CD4-positive, alpha-beta T cell (primary cell): ENCODE measurements at regions not wholly inside any gene's neighbourhood (a gene's known extent, or its start where the extent isn't known, plus 50 kb on each side); places are given as distances from the start of the nearest gene placed in this dataset.

Experiments used
- ATAC-seq: fragments of 200-7000 bp; cut with Tn5 transposase; one replicate; pipeline ENCODE4 v1.10.0; 2022; ENCODE audit warnings: mild to moderate bottlenecking; ENCODE audit not compliant: poor library complexity
- CTCF ChIA-PET: fragments of 350-600 bp; sonication (Branson Sonifier 250); formaldehyde crosslinking; loops from one replicate; lab custom pipeline; 2021; ENCODE audit warnings: antibody characterized with exemption, inconsistent platforms; lab: Charles Lee
- POLR2A ChIA-PET: fragments of 350-600 bp; sonication (Branson Sonifier 250); formaldehyde crosslinking; loops from one replicate; lab custom pipeline; 2021; ENCODE audit warnings: antibody characterized with exemption, inconsistent platforms; lab: Charles Lee
- DNase-seq, 14 experiments: peaks; one replicate each; pipeline ENCODE4 v3.0.0-alpha.2; 2013 to 2020; ENCODE audit warnings: mixed read lengths in 2 of 14
- H3K27ac ChIP-seq, 2 donors: one replicate each; pipeline versions ENCODE4 v1.5.1 to v1.7.0; 2013; ENCODE audit warnings: low read length in 2 of 2, low read depth in 1 of 2, mild to moderate bottlenecking in 1 of 2
- H3K27me3 ChIP-seq, 2 experiments: 1 replicate in 1 of 2; 2 replicates in 1 of 2; pipeline versions ENCODE4 v1.6.1 to v1.7.0; 2013; ENCODE audit warnings: low read length in 2 of 2, control low read depth in 1 of 2, mild to moderate bottlenecking in 1 of 2, moderate library complexity in 1 of 2; ENCODE audit not compliant: insufficient read depth in 2 of 2, control insufficient read depth in 1 of 2
- H3K36me3 ChIP-seq: one replicate; pipeline ENCODE4 v1.6.1; 2013; ENCODE audit warnings: low read length, control low read depth; ENCODE audit not compliant: insufficient read depth
- H3K4me1 ChIP-seq: one replicate; pipeline ENCODE4 v1.6.1; 2013; ENCODE audit warnings: low read length, control low read depth; ENCODE audit not compliant: insufficient read depth
- H3K4me3 ChIP-seq: one replicate; pipeline ENCODE4 v1.5.1; 2013; ENCODE audit warnings: mild to moderate bottlenecking, low read length, moderate library complexity
- H3K9me3 ChIP-seq, 2 experiments: 1 replicate in 1 of 2; 2 replicates in 1 of 2; pipeline versions ENCODE4 v1.6.1 to v1.7.0; 2013; ENCODE audit warnings: low read length in 2 of 2, mild to moderate bottlenecking in 2 of 2, control low read depth in 1 of 2, moderate library complexity in 1 of 2; ENCODE audit not compliant: control insufficient read depth in 1 of 2, insufficient read depth in 1 of 2
- H3K27ac Mint-ChIP-seq: one replicate; pipeline ENCODE4 v1.8.0; 2020; ENCODE audit warnings: mixed read lengths
- H3K27me3 Mint-ChIP-seq: one replicate; pipeline ENCODE4 v1.8.0; 2021; ENCODE audit warnings: mixed read lengths
- H3K36me3 Mint-ChIP-seq: one replicate; pipeline ENCODE4 v1.8.0; 2021; ENCODE audit warnings: low read depth, mixed read lengths
- H3K4me1 Mint-ChIP-seq: one replicate; pipeline ENCODE4 v1.8.0; 2021; ENCODE audit warnings: low read depth, mixed read lengths
- H3K4me3 Mint-ChIP-seq: one replicate; pipeline ENCODE4 v1.8.0; 2020; ENCODE audit warnings: mild to moderate bottlenecking, mixed read lengths
- H3K9me3 Mint-ChIP-seq: one replicate; pipeline ENCODE4 v1.8.0; 2020; ENCODE audit warnings: mixed read lengths
- intact Hi-C, 2 experiments: fragments of 100-400 bp; cut with DNase I in 1 of 2; cut with micrococcal nuclease in 1 of 2; formaldehyde crosslinking; loops; one replicate each; pipeline versions ENCODE4 v1.15.1 to v1.9.0; 2023 to 2025; cut with DNase I, micrococcal nuclease
- TF ChIP-seq, protein P1 (sequence below): fragments of 200-600 bp; IDR thresholded peaks from one replicate; pipeline ENCODE4 v1.8.0; 2022; ENCODE audit warnings: antibody characterized with exemption, mild to moderate bottlenecking

DNA sequence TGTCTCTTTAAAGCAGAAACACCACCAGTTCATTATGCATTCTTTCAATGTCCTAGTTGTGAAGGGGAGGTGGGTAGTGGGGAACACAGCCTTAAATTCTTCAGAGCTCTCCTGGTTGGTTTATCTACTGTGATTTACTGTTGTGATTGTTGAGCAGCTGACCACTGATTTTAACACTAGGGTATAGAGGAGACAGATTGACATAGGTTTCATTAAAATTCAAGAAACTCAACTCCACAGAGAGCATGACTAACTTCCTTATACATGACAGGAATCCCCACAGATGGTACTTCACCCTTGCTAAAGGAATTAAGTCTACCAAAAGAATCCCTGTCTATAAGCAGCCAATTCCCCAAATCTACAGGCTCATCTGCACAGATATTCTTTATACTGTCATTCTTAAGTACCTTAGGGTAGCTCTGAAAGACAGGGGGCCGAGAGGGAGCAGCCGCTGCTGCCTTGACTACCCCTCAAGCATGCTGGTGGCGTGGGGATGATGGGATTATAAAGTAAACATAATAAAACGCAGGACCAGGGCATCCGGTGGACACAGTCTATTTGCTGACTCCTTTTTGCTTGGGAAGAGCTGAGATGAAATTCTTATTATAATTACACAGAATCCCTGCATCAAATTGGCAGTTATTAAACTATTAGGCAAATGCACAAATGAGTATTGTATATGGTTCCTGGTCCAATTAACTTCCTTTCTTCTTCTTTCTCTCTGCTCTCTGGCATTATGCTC is 1377.6 kb upstream of the PIK3C3 start:
- intact Hi-C loops: no loop called here
- CTCF ChIA-PET: no interaction called here
- no peak for ATAC-seq

DNA sequence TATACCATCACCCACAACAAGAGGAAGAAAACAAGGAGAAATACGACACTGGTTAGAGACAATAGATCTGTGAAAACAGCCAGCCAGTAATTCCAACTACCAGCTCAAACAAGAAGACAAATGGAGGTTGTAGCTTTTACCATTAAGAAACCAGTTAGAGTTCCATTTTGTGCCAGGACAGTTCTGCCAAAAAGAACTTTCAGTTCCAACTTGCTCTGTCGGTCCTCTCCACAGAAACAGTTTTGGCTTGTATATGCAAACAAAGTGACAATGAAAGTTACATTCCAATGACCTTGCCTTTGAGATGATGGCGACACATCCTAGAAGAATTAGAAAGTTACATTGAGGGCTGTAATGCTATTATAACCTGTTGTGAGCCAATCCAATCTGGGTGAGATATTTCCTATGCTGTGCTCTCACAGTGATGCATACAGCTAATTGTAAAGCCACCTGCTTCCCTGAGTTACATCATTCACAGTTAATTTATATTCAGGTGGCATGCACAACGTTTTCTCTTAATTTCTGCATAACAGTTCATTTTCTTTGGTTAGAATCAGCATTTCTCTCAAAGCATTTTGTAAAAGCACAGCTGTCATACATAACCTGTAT is 1378.4 kb upstream of the PIK3C3 start:
- intact Hi-C loops: no loop called here

More for the DNA sequence above, 1377.6 kb upstream of the PIK3C3 start:
- DNase-seq: no peak
- TF ChIP-seq, protein P1, sequence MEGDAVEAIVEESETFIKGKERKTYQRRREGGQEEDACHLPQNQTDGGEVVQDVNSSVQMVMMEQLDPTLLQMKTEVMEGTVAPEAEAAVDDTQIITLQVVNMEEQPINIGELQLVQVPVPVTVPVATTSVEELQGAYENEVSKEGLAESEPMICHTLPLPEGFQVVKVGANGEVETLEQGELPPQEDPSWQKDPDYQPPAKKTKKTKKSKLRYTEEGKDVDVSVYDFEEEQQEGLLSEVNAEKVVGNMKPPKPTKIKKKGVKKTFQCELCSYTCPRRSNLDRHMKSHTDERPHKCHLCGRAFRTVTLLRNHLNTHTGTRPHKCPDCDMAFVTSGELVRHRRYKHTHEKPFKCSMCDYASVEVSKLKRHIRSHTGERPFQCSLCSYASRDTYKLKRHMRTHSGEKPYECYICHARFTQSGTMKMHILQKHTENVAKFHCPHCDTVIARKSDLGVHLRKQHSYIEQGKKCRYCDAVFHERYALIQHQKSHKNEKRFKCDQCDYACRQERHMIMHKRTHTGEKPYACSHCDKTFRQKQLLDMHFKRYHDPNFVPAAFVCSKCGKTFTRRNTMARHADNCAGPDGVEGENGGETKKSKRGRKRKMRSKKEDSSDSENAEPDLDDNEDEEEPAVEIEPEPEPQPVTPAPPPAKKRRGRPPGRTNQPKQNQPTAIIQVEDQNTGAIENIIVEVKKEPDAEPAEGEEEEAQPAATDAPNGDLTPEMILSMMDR: no peak
- no peaks in the 10 kb centered on the region for H3K36me3 Mint-ChIP-seq
- no peak overlapping the region for H3K4me3 Mint-ChIP-seq
- Histone ChIP-seq H3K27me3 (no peaks in the 10 kb centered on the region), H3K36me3 (no peaks in the 10 kb centered on the region), H3K9me3 (peaks cover 0 to 4% of the 10 kb centered on the region in 2 experiments), H3K4me3 (no peak overlapping the region), H3K27ac (no peak overlapping the region), H3K4me1 (no peaks in the 10 kb centered on the region)
- peaks cover 12% of the 10 kb centered on the region for H3K9me3 Mint-ChIP-seq
- H3K27ac Mint-ChIP-seq: no peak overlapping the region
- no peaks in the 10 kb centered on the region for H3K27me3 Mint-ChIP-seq
- H3K4me1 Mint-ChIP-seq: no peaks in the 10 kb centered on the region
- POLR2A ChIA-PET: no interaction called here

DNA sequence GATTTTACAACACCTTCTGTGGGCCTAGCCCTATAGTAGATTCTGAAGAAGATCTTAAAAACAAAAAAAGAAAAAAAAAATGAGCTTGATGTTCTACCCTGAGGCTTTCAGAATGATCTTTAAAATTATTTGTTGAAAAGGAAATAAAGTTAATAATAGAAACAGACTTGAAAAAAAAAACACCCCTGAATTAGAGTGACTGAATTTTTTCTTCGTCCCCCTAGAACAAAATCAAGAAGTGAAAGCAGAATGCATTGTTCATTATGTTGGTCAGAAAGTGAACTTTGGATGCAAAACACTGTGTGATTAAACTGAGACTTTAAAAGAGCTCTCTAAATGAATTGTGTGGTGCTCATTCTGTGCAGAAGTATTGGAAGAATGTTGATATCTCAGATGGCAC is 1384.4 kb upstream of the PIK3C3 start:
- CTCF ChIA-PET: interaction anchor here (0.5 kb wide), 1 partner anchor 193 kb away, joined by 3 read pairs; no protein-coding TSS in a partner anchor
- no peaks in the 10 kb centered on the region for H3K4me1 Mint-ChIP-seq
- H3K27ac Mint-ChIP-seq: no peak overlapping the region
- ATAC-seq: no peak
- TF ChIP-seq, protein P1: no peak
- no peaks in the 10 kb centered on the region for H3K36me3 Mint-ChIP-seq
- no peaks in the 10 kb centered on the region for H3K4me1 ChIP-seq
- no peak for DNase-seq
- H3K4me3 Mint-ChIP-seq: no peak overlapping the region
- no peaks in the 10 kb centered on the region for H3K36me3 ChIP-seq
- no peaks in the 10 kb centered on the region for H3K27me3 ChIP-seq
- H3K27me3 Mint-ChIP-seq: no peaks in the 10 kb centered on the region
- no peaks in the 10 kb centered on the region for H3K9me3 ChIP-seq
- H3K4me3 ChIP-seq: no peak overlapping the region
- peaks cover 6% of the 10 kb centered on the region for H3K9me3 Mint-ChIP-seq
- POLR2A ChIA-PET: no interaction called here
- intact Hi-C loops: no loop called here
- H3K27ac ChIP-seq: no peak overlapping the region

More for the DNA sequence above, 1378.4 kb upstream of the PIK3C3 start:
- Histone ChIP-seq H3K36me3 (no peaks in the 10 kb centered on the region), H3K9me3 (peaks cover 0 to 4% of the 10 kb centered on the region in 2 experiments), H3K4me1 (no peaks in the 10 kb centered on the region), H3K27me3 (no peaks in the 10 kb centered on the region), H3K27ac (no peak overlapping the region), H3K4me3 (no peak overlapping the region)
- ATAC-seq (no peak), DNase-seq (no peak)
- ChIA-PET CTCF (no interaction called here), POLR2A (no interaction called here)
- H3K4me1 Mint-ChIP-seq: no peaks in the 10 kb centered on the region
- TF ChIP-seq, protein P1: no peak
- H3K9me3 Mint-ChIP-seq: peaks cover 12% of the 10 kb centered on the region
- H3K27ac Mint-ChIP-seq: no peak overlapping the region
- no peak overlapping the region for H3K4me3 Mint-ChIP-seq
- no peaks in the 10 kb centered on the region for H3K36me3 Mint-ChIP-seq
- no peaks in the 10 kb centered on the region for H3K27me3 Mint-ChIP-seq
